ENCODE measurements at regions not wholly inside any gene's neighbourhood (a gene's known extent, or its start where the extent isn't known, plus 50 kb on each side); places are given as distances from the start of the nearest gene placed in this dataset.

DNA sequence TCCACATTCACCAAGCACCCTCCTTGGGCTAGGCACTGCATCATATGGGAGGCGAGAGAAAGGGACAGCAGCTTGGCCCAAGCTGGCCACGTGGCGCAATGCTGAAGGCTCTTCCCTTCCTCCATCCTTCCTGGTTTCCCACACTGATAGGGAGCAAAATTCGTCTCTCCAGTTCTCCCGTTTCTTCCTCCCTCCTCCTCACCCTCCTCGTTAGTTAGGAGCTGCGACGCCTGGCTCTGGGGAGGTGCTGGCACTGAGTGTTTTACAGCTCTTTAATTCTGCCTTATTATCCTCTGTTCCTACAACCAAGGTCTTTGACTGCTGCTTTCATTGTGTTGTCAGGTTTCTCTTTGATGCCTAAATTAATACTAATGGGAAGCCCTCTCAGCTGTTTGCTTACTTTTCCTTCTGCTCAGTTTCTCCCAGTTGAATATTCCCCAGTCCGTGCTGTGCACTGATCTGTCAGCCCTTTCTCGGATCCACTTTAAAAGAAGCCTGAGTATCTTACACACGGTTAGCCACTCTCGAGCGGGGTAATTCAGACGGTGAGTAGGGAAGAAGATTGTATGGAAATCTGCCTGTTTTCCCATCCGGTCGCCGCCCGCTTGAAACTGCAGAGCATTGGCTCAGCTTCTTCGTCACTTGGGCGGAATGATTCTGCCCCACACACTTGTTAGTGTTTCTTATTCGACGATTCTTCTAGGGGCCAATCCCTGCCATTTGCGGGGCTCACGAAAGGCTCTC is 56.2 kb upstream of the SMYD2 start:
- TF ChIP-seq, protein P1, sequence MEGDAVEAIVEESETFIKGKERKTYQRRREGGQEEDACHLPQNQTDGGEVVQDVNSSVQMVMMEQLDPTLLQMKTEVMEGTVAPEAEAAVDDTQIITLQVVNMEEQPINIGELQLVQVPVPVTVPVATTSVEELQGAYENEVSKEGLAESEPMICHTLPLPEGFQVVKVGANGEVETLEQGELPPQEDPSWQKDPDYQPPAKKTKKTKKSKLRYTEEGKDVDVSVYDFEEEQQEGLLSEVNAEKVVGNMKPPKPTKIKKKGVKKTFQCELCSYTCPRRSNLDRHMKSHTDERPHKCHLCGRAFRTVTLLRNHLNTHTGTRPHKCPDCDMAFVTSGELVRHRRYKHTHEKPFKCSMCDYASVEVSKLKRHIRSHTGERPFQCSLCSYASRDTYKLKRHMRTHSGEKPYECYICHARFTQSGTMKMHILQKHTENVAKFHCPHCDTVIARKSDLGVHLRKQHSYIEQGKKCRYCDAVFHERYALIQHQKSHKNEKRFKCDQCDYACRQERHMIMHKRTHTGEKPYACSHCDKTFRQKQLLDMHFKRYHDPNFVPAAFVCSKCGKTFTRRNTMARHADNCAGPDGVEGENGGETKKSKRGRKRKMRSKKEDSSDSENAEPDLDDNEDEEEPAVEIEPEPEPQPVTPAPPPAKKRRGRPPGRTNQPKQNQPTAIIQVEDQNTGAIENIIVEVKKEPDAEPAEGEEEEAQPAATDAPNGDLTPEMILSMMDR (conservative IDR thresholded peaks at IDR 0.05 in 1 of 2, IDR thresholded peaks at IDR 0.05 in 1 of 2; ENCODE audit: low read depth in 1 of 2, low read length in 2 of 2), result no peak
- TF ChIP-seq EZH2 (IDR thresholded peaks at IDR 0.05; ENCODE audit: low read length, missing control alignments), result no peak
